NCI-H2107 (cell line): ENCODE measurements at regions not wholly inside any gene's neighbourhood (a gene's known extent, or its start where the extent isn't known, plus 50 kb on each side); places are given as distances from the start of the nearest gene placed in this dataset.

Experiments used
- DNase-seq: peaks from one replicate; lab custom pipeline; 2025; lab: John Stamatoyannopoulos, UW

- no peak for DNase-seq
These were observed 175.4 kb upstream of the IGSF21 start for GRCh38 chr1:17932164-17932563.

DNA sequence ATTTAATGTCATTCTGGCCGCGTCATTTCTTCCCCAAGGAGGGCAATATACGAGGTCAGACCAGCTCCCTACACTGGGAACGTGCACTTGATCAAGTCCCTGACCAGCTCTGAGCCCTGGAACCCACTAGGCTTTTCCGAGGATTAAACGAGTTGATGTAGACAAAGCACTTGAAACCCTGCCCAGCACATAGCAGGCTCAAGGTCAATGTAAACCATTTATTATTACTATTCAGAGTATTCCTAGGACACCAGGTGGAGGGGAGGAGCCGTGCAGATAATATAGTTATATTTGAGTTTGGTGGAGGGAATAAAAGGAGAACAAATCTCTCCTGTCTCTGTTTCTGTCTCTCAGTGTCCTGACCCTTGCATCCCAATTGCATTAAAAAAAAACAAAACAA lies 174.1 kb upstream of the IGSF21 start:
- no peak for DNase-seq

DNA sequence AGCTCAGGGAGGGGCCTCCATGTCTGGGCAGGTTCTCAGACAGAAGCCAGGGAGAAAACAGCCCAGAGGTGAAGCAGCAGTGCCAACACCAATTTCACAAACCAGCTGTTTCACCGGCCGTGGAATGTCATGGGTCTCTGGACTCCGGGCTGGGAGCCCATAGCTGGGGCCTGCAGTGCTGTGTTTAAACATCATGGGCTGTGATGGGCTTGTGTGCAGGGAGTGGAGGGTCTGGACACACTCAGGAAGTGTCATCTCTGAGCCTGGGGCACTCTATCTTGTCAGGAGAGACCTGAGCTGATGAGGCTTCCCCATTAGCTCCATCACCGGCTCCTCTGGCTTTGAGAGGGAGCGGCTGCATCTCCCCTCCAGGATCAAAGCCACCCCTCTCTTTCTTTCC lies 173.6 kb upstream of the IGSF21 start:
- DNase-seq = no peak

- DNase-seq = no peak
These were observed 172.4 kb upstream of the IGSF21 start for GRCh38 chr1:17935230-17935629.

- DNase-seq = no peak
These were observed 166.0 kb upstream of the IGSF21 start for GRCh38 chr1:17941431-17942189.

- no peak for DNase-seq
These were observed 164.1 kb upstream of the IGSF21 start for GRCh38 chr1:17943506-17943905.

- no peak for DNase-seq
These were observed 163.0 kb upstream of the IGSF21 start for GRCh38 chr1:17944646-17945045.

DNA sequence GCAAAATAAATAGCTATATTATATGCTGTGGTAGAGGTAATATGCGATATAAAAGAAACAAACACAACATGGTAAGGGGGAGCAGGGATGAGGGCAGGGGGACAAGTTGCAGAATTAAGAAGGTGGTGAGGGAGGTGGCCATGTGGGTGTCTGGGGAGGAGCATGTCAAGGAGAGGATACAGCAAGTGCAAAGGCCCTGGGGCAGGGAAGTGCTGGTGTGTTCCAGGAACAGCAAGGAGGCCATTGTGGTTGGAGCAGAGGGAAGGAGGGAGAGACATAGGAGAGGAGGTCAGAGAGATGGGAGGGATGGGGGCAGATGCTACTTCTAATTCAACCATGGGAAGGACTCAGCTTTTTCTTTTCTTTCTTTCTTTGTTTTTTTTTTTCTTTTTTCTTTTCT lies 161.2 kb upstream of the IGSF21 start:
- DNase-seq = no peak

DNA sequence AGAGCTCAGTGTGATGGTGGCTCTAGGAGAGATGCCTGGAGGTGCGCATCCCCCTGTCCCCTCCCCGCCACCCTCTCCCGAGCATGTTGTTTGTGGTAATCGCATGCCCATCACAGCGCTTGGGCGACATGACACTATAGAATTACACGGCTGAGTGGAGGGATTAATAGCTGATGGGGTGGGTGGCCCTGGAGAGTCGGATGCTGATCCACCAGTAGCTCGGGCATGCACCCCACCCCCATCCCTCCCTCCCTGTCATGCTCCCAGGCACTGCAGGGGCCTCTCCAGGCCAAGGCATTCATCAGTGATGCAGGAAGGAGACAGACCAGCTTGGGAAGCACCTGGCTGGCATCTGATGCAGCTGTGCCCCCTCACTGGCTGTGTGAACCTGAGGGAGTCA lies 159.0 kb upstream of the IGSF21 start:
- DNase-seq = no peak

DNA sequence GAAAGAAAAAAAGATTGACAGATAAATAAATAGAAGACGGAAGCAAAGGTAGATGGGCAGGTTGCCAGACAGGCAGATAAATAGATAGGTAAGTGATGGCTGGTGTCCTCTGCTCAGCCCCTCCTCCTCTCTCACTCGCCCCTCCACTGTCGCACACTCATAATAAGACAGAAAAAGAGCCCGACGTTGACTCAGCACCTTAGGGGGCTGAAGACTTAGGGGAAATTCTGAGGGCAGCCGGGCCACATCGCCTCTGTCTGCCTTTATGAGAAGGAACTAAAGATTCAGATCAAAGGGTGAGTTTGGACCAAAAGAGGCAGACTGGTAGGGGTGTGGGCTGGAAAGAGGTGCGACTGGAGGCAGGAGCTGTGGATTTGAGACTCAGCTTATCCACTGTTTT lies 158.1 kb upstream of the IGSF21 start:
- no peak for DNase-seq

DNA sequence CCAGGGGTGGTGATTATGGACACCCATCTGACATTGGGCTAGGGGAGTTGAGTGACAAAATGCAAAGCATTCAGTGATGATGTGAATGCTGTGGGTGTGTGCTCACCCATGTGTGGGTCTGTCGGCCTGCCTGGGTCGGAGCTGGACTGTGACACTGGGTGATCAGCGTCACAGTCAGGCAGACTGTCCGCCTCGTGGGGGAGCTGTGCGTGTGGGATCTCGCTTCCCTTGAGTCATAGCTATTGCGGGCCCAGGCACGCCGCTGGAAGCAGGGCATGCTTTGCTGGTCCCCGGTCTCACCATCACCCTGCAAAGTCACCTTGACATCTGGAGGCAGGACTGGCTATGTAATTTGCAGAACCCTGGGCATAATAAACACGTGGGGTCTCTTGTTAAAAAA lies 156.9 kb upstream of the IGSF21 start:
- DNase-seq = no peak

GRCh38 chr1:17952506-17952905 lies 155.1 kb upstream of the IGSF21 start:
- no peak for DNase-seq

GRCh38 chr1:17953921-17954320 lies 153.7 kb upstream of the IGSF21 start:
- DNase-seq = no peak

- DNase-seq = no peak
These were observed 152.0 kb upstream of the IGSF21 start for GRCh38 chr1:17955302-17956285.

DNA sequence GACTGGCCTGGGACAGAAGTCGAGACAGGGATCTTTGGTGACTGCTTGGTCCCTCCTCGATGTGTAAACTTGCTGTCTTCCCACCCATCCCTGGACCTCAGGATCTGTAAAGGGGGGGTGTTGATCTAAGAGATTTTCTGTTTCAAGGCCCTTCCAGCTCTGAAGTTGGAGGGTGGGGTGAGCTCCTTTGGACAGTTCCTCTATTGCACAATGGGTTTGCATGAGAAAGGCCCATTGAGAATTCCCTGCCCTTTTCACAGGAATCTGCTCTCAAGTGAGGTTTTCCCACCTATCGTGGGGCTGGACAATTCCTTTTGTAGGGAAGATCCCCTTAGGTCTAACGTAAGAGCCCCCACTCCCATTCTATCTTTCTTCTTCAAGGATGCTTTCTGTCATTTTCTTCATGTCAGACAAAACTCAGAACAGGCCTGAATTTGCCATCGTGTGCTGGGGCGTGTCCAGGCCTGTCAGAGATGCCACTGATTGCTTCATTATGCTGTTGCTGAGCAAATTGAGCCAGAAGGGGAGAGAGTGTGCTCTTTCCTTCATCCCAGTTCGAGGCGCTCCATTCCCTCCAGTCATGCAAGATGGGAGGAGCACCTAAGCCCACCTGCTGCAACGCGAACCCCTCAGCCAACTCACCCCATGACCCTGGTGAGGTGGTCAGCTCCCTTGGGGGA lies 149.9 kb upstream of the IGSF21 start:
- no peak for DNase-seq

- DNase-seq = no peak
These were observed 148.9 kb upstream of the IGSF21 start for GRCh38 chr1:17958704-17959103.

GRCh38 chr1:17963513-17963912 lies 144.1 kb upstream of the IGSF21 start:
- DNase-seq = no peak

DNA sequence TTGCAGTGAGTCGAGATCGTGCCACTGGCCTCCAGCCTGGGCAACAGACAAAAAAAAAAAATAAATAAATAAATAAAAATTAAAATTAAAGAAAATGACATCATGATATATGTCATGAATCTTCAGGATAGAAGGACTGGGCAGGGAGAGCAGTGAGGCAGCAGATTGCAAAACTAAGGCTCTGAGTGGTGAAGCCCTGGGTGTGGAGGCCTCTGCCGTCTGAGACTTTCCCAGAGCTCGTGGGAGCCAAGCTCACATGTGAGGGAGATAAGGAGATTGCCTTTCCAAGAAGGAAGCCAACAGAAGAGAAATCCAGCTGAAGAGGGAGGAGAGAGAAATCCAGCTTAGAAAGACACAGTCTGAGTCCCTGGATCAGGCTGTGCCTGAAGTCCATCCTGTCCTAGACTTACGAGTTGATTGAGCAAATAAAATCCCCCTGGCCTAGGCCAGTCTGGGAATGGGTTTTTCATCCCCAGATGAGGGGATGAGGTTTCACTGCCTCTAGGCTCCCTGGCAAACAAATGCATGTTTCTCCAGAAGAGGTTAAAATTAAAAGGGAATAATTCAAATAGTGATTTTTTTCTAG lies 142.0 kb upstream of the IGSF21 start:
- no peak for DNase-seq

DNA sequence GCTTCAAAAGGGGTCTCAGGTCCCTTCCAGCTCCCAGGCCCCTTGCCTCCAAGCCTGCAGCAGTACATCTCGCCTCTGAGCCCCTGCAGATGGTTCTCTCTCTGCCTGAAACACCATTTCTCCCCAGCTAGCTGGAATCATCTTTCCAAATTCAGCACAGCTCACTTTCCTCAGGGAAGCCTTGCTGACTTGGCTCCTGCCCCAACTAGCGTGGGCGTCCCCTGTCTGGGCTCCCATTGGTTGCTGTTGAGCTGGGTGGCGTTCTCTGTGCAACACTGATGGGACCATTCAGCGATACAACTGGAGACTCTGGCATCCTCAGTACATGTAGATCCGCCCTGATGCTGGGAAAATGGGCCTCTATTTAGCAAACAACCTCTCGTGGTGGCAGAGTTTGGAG lies 141.3 kb upstream of the IGSF21 start:
- no peak for DNase-seq

- DNase-seq = no peak
These were observed 139.9 kb upstream of the IGSF21 start for GRCh38 chr1:17967623-17968255.

DNA sequence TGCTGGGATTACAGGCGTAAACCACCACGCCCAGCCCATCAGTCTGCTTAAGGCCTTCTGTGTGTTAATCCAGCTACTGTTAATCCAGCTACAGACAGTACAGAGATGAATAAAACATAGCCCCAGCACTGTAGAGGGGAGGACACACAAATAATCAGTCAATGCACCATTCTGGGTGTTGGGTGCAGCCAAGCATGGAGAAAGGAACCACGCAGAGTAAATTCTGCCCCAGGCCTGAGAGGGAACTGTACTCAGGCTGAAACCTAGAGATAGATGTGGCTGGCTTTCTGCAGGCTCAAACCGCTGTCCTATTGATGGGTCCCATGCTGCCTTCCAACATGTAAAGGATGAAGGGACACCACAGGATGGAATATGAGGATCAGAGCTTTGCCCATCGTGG lies 136.8 kb upstream of the IGSF21 start:
- no peak for DNase-seq

- peak; percentile 38 for DNase-seq
These were observed 133.9 kb upstream of the IGSF21 start for GRCh38 chr1:17973694-17974093.
